ENCODE measurements at regions not wholly inside any gene's neighbourhood (a gene's known extent, or its start where the extent isn't known, plus 50 kb on each side); places are given as distances from the start of the nearest gene placed in this dataset.

DNA sequence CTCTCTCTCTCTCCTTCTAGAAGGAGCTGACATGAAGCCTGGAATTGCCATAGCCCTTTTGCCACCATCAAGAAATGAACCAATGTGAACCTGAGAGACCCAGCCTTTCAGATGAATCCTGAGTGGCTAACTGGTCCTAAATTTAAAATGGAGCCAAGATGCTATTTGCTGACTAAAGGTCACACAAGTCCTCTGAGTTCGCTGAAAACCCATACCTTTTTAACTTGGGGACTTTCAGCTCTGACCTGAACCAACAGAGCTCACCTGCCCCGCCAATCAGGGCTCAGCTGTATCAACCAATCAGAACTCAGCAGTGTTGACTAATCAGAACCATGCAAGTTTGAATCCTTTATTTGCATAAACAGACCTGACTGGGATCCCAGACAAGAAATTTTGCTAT lies 70.3 kb upstream of the MDM1 start:
- H3K36me3 ChIP-seq (ENCODE audit: insufficient read depth, low read length): no peaks in the 10 kb centered on the region
- no peaks in the 10 kb centered on the region for H3K9me3 ChIP-seq (ENCODE audit: low read length)
- no peak overlapping the region for H3K4me3 ChIP-seq (ENCODE audit: low read length)
- no peak overlapping the region for H3K4me2 ChIP-seq (ENCODE audit: low read depth, low read length, poor library complexity, severe bottlenecking)
- no peak overlapping the region for H2AFZ ChIP-seq (ENCODE audit: low read length)
- H3K9me2 ChIP-seq (replicated peaks; ENCODE audit: insufficient read depth, low read length): no peaks in the 10 kb centered on the region
- no peak overlapping the region for H3K27ac ChIP-seq (ENCODE audit: low read length)
- no peaks in the 10 kb centered on the region for H3K4me1 ChIP-seq (ENCODE audit: low read length)
- no peaks in the 10 kb centered on the region for H3K79me2 ChIP-seq (ENCODE audit: low read length)
- DNase-seq: no peak
- no peak overlapping the region for H3K9ac ChIP-seq (ENCODE audit: low read length)
- no peaks in the 10 kb centered on the region for H4K20me1 ChIP-seq (ENCODE audit: insufficient read depth, low read depth, low read length)
- H3K27me3 ChIP-seq (ENCODE audit: low read length): no peaks in the 10 kb centered on the region

DNA sequence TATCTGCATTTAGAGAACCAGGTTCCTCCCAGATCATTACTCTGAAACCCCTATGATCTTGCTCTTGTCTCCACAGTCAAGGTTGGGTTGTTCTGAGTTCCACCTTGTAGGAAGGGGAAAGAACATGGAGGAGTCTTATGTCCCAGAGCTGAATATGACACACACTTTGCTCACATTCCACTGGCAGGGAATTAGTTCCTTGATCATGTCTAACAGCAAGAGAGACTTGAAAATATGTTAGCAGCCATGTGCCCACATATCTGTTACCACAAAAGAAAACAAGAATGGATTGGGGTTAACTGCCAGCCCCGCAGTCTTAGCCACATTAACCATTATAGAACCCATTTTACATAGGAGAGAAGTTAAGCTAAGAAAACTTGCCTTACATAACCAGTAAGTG lies 71.1 kb upstream of the MDM1 start:
- H3K4me3 ChIP-seq (ENCODE audit: low read length): no peak overlapping the region
- H3K27ac ChIP-seq (ENCODE audit: low read length): no peak overlapping the region
- no peaks in the 10 kb centered on the region for H4K20me1 ChIP-seq (ENCODE audit: insufficient read depth, low read depth, low read length)
- no peak for DNase-seq
- H3K4me1 ChIP-seq (ENCODE audit: low read length): no peaks in the 10 kb centered on the region
- H3K9me2 ChIP-seq (replicated peaks; ENCODE audit: insufficient read depth, low read length): no peaks in the 10 kb centered on the region
- H3K36me3 ChIP-seq (ENCODE audit: insufficient read depth, low read length): no peaks in the 10 kb centered on the region
- H3K27me3 ChIP-seq (ENCODE audit: low read length): no peaks in the 10 kb centered on the region
- no peak overlapping the region for H2AFZ ChIP-seq (ENCODE audit: low read length)
- H3K9ac ChIP-seq (ENCODE audit: low read length): no peak overlapping the region
- no peak overlapping the region for H3K4me2 ChIP-seq (ENCODE audit: low read depth, low read length, poor library complexity, severe bottlenecking)
- no peaks in the 10 kb centered on the region for H3K9me3 ChIP-seq (ENCODE audit: low read length)
- H3K79me2 ChIP-seq (ENCODE audit: low read length): no peaks in the 10 kb centered on the region

DNA sequence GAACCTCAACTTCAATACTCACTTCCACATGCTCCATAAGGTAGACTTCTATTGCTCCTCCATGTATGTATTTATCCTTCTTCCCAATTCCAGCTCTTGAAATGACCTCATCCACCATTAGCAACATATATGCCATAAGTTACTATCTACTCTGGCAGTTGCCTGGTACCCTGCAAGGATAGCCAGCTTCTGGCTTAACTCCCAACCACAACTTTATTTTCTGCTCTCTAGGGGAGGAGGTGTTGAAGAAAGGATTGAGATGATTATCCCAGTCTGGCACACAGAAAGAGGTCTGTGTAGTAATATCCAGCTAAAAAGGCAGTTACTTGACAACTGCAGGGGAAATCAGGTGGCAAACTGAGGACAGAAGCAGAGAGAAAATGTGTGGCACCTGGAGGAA lies 71.5 kb upstream of the MDM1 start:
- Histone ChIP-seq H3K9me2 (replicated peaks; ENCODE audit: insufficient read depth, low read length) (no peaks in the 10 kb centered on the region), H3K79me2 (ENCODE audit: low read length) (no peaks in the 10 kb centered on the region), H3K4me3 (ENCODE audit: low read length) (no peak overlapping the region), H3K27ac (ENCODE audit: low read length) (no peak overlapping the region), H3K36me3 (ENCODE audit: insufficient read depth, low read length) (no peaks in the 10 kb centered on the region), H2AFZ (ENCODE audit: low read length) (no peak overlapping the region; the same call in 1 of the 2 replicates), H4K20me1 (ENCODE audit: insufficient read depth, low read depth, low read length) (no peaks in the 10 kb centered on the region), H3K9ac (ENCODE audit: low read length) (no peak overlapping the region), H3K4me2 (ENCODE audit: low read depth, low read length, poor library complexity, severe bottlenecking) (no peak overlapping the region), H3K9me3 (ENCODE audit: low read length) (no peaks in the 10 kb centered on the region), H3K27me3 (ENCODE audit: low read length) (no peaks in the 10 kb centered on the region), H3K4me1 (ENCODE audit: low read length) (no peaks in the 10 kb centered on the region)
- no peak for DNase-seq

DNA sequence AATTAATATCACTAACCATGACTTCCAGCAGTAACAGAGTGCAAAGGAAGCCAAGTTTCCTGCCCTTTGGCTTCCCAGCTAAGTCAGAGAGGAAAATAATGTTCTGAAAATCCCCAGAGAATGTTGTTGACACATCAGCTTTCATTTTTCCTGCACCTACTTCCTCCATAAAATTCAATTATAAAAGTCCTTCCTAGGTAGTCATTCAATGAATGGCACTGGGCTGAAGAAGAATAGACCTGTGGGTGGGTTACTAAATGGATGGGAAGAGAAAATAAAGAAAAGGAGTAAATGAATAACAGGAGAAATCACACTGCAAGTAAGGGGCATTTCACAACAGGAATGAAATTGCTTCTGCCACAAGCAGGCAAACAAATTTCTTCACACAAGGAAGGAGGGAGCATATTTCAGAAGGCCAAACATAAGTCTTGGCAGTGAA lies 73.2 kb upstream of the MDM1 start:
- Histone ChIP-seq H3K9ac (ENCODE audit: low read length) (no peak overlapping the region), H3K4me2 (ENCODE audit: low read depth, low read length, poor library complexity, severe bottlenecking) (no peak overlapping the region), H2AFZ (ENCODE audit: low read length) (no peak overlapping the region)

DNA sequence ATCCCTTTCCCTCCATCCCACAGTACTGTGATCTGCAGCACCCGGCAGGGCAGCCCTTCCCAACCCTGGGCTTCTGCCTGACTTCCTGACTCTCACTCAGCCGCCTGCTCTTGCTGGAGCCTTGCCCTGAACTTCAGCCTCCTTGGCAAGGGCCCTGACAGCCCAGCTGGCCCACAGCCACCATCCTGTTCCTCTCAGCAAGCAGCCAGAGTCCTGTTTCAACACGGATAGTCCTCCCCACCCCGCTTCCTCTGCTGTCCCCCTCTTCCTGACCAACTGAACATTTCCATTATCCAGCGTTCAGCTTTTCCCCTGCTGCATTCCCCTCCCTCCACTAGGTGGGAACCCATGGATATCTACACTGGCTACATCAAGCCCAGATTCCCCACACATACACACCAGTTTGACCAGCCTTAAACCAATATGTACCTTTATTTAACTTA lies 74.0 kb upstream of the MDM1 start:
- no peak overlapping the region for H3K9ac ChIP-seq (ENCODE audit: low read length)
- DNase-seq: no peak
- no peaks in the 10 kb centered on the region for H3K9me3 ChIP-seq (ENCODE audit: low read length)
- no peak overlapping the region for H3K4me2 ChIP-seq (ENCODE audit: low read depth, low read length, poor library complexity, severe bottlenecking)
- H3K36me3 ChIP-seq (ENCODE audit: insufficient read depth, low read length): no peaks in the 10 kb centered on the region
- no peak overlapping the region for H3K4me3 ChIP-seq (ENCODE audit: low read length)
- no peak overlapping the region for H2AFZ ChIP-seq (ENCODE audit: low read length)
- no peaks in the 10 kb centered on the region for H3K9me2 ChIP-seq (replicated peaks; ENCODE audit: insufficient read depth, low read length)
- no peaks in the 10 kb centered on the region for H4K20me1 ChIP-seq (ENCODE audit: insufficient read depth, low read depth, low read length)
- no peaks in the 10 kb centered on the region for H3K4me1 ChIP-seq (ENCODE audit: low read length)
- no peak overlapping the region for H3K27ac ChIP-seq (ENCODE audit: low read length)
- H3K79me2 ChIP-seq (ENCODE audit: low read length): no peaks in the 10 kb centered on the region
- no peaks in the 10 kb centered on the region for H3K27me3 ChIP-seq (ENCODE audit: low read length)

More for the DNA sequence above, 73.2 kb upstream of the MDM1 start:
- H4K20me1 ChIP-seq (ENCODE audit: insufficient read depth, low read depth, low read length): no peaks in the 10 kb centered on the region
- H3K4me1 ChIP-seq (ENCODE audit: low read length): no peaks in the 10 kb centered on the region
- no peaks in the 10 kb centered on the region for H3K9me3 ChIP-seq (ENCODE audit: low read length)
- no peaks in the 10 kb centered on the region for H3K79me2 ChIP-seq (ENCODE audit: low read length)
- H3K9me2 ChIP-seq (replicated peaks; ENCODE audit: insufficient read depth, low read length): no peaks in the 10 kb centered on the region
- no peaks in the 10 kb centered on the region for H3K27me3 ChIP-seq (ENCODE audit: low read length)
- no peak overlapping the region for H3K4me3 ChIP-seq (ENCODE audit: low read length)
- no peak for DNase-seq
- no peaks in the 10 kb centered on the region for H3K36me3 ChIP-seq (ENCODE audit: insufficient read depth, low read length)
- no peak overlapping the region for H3K27ac ChIP-seq (ENCODE audit: low read length)

DNA sequence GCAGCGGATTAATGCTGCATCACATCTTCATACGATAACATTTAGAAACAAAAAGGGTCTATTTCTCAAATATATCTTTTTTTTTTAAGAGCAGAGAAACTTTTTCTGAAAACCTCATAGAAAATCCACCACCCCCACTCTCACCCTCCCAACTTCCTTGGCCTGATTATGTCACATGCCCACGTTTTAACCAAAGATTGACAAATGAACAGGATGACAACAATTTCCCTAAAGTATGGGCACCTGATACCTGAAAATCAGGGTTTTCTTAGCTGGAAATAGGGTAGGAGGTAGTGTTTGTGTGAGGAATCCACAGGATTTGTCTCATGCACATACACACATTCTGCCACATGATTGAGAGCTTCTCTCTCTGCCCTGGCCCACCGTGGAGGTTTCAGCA lies 74.7 kb upstream of the MDM1 start:
- no peak overlapping the region for H3K27ac ChIP-seq (ENCODE audit: low read length)
- H3K79me2 ChIP-seq (ENCODE audit: low read length): no peaks in the 10 kb centered on the region
- H3K9me2 ChIP-seq (replicated peaks; ENCODE audit: insufficient read depth, low read length): no peaks in the 10 kb centered on the region
- no peak for DNase-seq
- no peak overlapping the region for H3K4me3 ChIP-seq (ENCODE audit: low read length)
- no peaks in the 10 kb centered on the region for H3K4me1 ChIP-seq (ENCODE audit: low read length)
- no peaks in the 10 kb centered on the region for H3K36me3 ChIP-seq (ENCODE audit: insufficient read depth, low read length)
- H4K20me1 ChIP-seq (ENCODE audit: insufficient read depth, low read depth, low read length): no peaks in the 10 kb centered on the region
- no peaks in the 10 kb centered on the region for H3K27me3 ChIP-seq (ENCODE audit: low read length)
- H2AFZ ChIP-seq (ENCODE audit: low read length): no peak overlapping the region
- H3K9me3 ChIP-seq (ENCODE audit: low read length): no peaks in the 10 kb centered on the region
- no peak overlapping the region for H3K4me2 ChIP-seq (ENCODE audit: low read depth, low read length, poor library complexity, severe bottlenecking)
- no peak overlapping the region for H3K9ac ChIP-seq (ENCODE audit: low read length)

DNA sequence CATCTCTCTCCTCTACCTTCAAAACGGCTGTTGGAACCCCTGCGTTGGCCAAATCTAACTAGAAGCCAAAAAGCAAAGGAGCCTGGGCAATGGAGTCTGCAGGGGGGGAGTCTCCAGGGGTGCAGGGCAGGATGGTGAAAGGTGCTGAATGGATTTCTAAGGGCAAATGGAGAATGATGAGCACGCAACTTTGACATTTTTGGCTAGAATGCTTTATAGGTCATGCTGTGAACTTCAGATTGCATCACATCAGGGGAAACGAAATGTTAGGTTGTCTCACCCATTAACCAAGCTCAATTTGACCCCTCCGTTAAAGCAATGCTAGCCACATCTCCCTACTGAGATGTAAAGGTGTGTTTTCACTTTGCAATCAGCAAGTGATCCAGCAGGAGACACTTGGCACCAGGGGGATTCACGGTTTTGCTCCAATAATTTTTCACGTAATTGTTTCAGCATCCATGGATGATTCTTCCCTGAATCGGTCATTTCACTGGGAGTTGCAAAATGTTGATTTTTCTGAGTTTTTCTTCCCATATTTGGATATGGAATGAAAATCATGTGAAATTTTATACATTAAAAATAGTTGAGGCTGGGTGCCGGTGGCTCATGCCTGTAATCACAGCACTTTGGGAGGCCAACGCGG lies 78.0 kb upstream of the MDM1 start:
- Histone ChIP-seq H3K9me2 (replicated peaks; ENCODE audit: insufficient read depth, low read length) (no peaks in the 10 kb centered on the region), H2AFZ (ENCODE audit: low read length) (no peak overlapping the region), H4K20me1 (ENCODE audit: insufficient read depth, low read depth, low read length) (no peaks in the 10 kb centered on the region), H3K36me3 (ENCODE audit: insufficient read depth, low read length) (no peaks in the 10 kb centered on the region), H3K9me3 (ENCODE audit: low read length) (no peaks in the 10 kb centered on the region), H3K4me3 (ENCODE audit: low read length) (no peak overlapping the region), H3K27me3 (ENCODE audit: low read length) (no peaks in the 10 kb centered on the region), H3K4me1 (ENCODE audit: low read length) (no peaks in the 10 kb centered on the region), H3K9ac (ENCODE audit: low read length) (no peak overlapping the region), H3K27ac (ENCODE audit: low read length) (no peak overlapping the region), H3K79me2 (ENCODE audit: low read length) (no peaks in the 10 kb centered on the region), H3K4me2 (ENCODE audit: low read depth, low read length, poor library complexity, severe bottlenecking) (no peak overlapping the region)
- DNase-seq: no peak

DNA sequence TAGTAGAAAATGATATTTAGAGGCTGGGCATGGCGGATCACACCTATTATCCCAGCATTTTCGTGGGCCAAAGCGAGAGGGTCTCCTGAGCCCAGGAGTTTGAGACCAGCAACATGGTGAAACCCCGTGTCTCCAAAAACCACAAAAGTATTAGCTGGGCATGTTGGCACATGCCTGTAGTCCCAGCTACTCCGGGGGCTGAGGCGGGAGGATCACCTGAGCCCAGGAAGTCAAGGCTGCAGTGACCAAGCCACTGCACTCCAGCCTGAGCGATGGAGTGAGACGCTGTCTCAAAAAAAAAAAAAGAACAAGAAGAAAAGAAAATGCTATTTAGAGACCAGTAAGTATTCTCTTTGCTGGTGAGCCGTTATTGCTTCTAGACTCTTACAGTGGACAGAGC lies 79.2 kb upstream of the MDM1 start:
- DNase-seq: no peak
- H4K20me1 ChIP-seq (ENCODE audit: insufficient read depth, low read depth, low read length): no peaks in the 10 kb centered on the region
- no peak overlapping the region for H3K27ac ChIP-seq (ENCODE audit: low read length)
- no peaks in the 10 kb centered on the region for H3K79me2 ChIP-seq (ENCODE audit: low read length)
- no peak overlapping the region for H3K9ac ChIP-seq (ENCODE audit: low read length)
- no peak overlapping the region for H3K4me3 ChIP-seq (ENCODE audit: low read length)
- no peaks in the 10 kb centered on the region for H3K9me3 ChIP-seq (ENCODE audit: low read length)
- no peaks in the 10 kb centered on the region for H3K4me1 ChIP-seq (ENCODE audit: low read length)
- H3K27me3 ChIP-seq (ENCODE audit: low read length): no peaks in the 10 kb centered on the region
- no peak overlapping the region for H2AFZ ChIP-seq (ENCODE audit: low read length)
- H3K9me2 ChIP-seq (replicated peaks; ENCODE audit: insufficient read depth, low read length): no peaks in the 10 kb centered on the region
- no peak overlapping the region for H3K4me2 ChIP-seq (ENCODE audit: low read depth, low read length, poor library complexity, severe bottlenecking)
- no peaks in the 10 kb centered on the region for H3K36me3 ChIP-seq (ENCODE audit: insufficient read depth, low read length)

DNA sequence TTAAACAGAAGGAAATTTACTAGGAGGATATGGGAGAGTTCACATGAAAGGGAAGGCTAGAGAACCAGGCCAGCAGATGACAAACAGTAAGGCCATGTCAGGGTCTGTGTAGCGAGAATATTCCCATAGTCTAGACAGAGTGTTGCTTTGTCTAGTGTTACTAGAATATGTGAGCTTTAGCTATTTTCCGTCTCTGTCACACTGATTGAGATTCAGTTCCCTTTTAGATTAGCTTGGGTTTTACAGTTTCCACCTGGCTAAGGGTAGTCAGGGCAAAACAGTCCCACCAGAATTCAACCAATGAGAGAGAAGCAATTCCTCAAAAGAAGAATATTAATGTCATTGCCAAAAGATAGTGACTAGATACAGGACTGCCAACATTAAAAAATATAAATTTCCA lies 82.8 kb upstream of the MDM1 start:
- H3K27me3 ChIP-seq (ENCODE audit: low read length): no peaks in the 10 kb centered on the region
- H3K9me2 ChIP-seq (replicated peaks; ENCODE audit: insufficient read depth, low read length): no peaks in the 10 kb centered on the region
- no peak overlapping the region for H2AFZ ChIP-seq (ENCODE audit: low read length)
- no peak overlapping the region for H3K9ac ChIP-seq (ENCODE audit: low read length)
- H3K9me3 ChIP-seq (ENCODE audit: low read length): no peaks in the 10 kb centered on the region
- H3K36me3 ChIP-seq (ENCODE audit: insufficient read depth, low read length): no peaks in the 10 kb centered on the region
- no peaks in the 10 kb centered on the region for H4K20me1 ChIP-seq (ENCODE audit: insufficient read depth, low read depth, low read length)
- no peaks in the 10 kb centered on the region for H3K79me2 ChIP-seq (ENCODE audit: low read length)
- H3K4me2 ChIP-seq (ENCODE audit: low read depth, low read length, poor library complexity, severe bottlenecking): no peak overlapping the region
- H3K4me1 ChIP-seq (ENCODE audit: low read length): no peaks in the 10 kb centered on the region
- DNase-seq: no peak
- no peak overlapping the region for H3K4me3 ChIP-seq (ENCODE audit: low read length)
- H3K27ac ChIP-seq (ENCODE audit: low read length): no peak overlapping the region
